Activated effector memory CD4-positive, alpha-beta T cell treated with Interleukin-2 at 50 U/mL for 16 hours (primary cell): ENCODE measurements at regions not wholly inside any gene's neighbourhood (a gene's known extent, or its start where the extent isn't known, plus 50 kb on each side); places are given as distances from the start of the nearest gene placed in this dataset.

Experiments used
- DNase-seq: peaks from one replicate; pipeline ENCODE4 v3.0.0-alpha.2; 2020

GRCh38 chr12:61701471-61701870 is 558.7 kb upstream of the USP15 start:
- DNase-seq: no peak

GRCh38 chr12:61706783-61707182 is 553.4 kb upstream of the USP15 start:
- DNase-seq: no peak

GRCh38 chr12:61713121-61713520 is 547.1 kb upstream of the USP15 start:
- no peak for DNase-seq

GRCh38 chr12:61717986-61718385 is 542.2 kb upstream of the USP15 start:
- DNase-seq: no peak

- DNase-seq: no peak
These were observed 520.3 kb upstream of the USP15 start for GRCh38 chr12:61739925-61740324.

DNA sequence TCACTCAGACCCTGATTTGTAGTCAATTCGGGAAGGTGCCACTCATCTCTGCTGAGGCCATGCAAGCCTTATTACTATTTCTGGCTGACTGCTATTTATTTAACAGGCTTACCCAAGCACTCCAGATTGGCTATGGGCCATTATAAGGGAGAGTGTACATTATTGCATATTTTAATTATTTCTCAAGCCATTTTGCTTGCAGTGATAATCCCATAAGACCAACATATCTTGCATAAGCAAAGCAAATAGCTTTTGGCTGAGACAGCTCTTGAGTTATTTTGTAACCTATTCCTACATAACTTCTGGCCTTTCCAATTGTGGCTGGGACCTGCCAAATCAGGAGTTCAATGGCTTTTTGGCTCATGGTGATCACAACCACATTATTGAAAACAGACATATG is 509.6 kb upstream of the USP15 start:
- DNase-seq: no peak

GRCh38 chr12:61754214-61754613 is 506.0 kb upstream of the USP15 start:
- DNase-seq: no peak

DNA sequence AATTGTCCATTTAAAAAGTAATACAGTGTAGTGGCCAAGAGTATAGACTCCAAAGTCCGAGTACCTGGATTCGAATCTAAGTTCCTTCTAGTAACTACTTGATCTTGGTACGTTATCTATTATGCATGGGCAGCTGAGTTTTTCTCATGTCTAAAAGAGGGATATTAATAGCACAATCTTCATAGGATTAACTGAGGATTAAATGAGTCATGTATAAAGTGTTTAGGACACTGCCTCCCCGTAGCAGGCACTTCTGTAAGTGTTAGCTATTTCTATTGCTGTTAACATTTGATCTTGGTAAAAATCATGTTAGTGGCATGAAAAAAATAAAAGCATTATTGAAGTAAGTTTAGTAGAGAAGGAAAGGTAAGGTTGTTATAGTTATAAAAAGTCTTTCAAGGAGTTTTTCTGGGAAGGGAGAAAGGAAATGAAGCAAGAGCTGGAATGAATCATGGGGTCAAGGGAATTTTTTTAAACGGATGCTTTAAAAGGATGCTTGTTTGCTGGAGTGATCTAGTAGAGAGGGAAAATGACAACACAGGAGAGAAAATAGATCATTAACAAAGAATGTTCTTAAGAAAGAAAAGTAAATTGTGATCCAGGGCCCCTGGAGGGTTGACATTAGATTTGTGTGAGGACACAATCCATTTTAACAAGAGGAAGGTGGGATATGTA is 502.2 kb upstream of the USP15 start:
- DNase-seq: no peak

- DNase-seq: no peak
These were observed 501.5 kb upstream of the USP15 start for GRCh38 chr12:61758661-61759060.

- no peak for DNase-seq
These were observed 494.3 kb upstream of the USP15 start for GRCh38 chr12:61765926-61766325.

DNA sequence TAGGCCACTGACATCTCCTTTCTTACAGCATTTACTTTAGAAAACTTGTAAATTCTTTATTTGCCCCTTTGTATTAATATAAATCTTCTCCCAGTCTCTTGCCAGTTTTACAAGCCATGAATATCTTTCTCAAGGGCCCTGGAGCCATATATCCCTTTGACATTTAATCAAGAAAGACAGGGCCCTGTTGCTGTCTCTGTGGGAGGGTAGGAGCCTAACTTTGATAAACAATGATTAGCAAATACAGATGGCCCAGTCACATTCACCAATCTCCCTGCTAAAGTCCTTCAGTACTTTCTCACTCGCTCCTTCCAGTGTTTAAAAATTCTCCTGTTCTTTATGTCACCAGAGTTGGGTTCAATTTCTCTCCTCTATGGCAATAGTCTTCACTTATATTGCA is 479.8 kb upstream of the USP15 start:
- no peak for DNase-seq

GRCh38 chr12:61781021-61781581 is 479.1 kb upstream of the USP15 start:
- no peak for DNase-seq

DNA sequence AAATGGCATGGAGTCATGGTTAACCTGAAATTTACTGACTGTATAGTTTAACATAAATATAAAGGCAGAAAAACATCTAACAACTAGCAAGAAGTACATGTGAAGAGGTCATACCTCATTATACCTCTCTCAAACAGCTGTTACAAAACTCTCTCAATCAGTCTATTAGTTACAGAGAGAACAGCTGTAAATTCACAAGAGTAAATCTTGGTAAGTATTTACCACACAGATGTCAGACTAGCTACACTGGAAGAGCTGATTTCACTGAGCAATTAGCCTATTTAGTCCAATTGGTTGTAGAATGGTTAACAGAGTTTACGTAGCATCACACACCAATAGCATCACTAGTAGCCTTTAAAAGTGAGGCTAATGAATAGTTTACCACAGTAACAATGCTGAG is 463.4 kb upstream of the USP15 start:
- DNase-seq: no peak

DNA sequence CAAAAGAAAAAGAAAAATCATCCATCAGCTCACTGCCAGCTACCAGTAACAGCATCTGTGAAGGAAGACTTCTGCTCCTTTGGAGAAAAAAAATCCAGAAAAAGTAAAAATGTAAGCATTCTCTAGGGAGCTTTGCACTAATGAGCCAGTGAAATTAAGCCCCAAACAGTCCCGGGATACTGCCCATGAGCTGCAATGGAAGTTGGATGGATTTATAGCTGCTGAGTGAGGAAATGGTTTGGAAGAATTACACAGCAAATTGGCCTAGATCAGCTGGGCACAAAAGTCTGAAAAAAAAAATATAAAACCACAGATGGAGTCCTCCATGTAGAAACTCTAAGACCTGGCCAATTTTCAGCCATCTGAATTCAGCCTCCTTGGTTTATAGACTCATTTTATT is 462.9 kb upstream of the USP15 start:
- no peak for DNase-seq

DNA sequence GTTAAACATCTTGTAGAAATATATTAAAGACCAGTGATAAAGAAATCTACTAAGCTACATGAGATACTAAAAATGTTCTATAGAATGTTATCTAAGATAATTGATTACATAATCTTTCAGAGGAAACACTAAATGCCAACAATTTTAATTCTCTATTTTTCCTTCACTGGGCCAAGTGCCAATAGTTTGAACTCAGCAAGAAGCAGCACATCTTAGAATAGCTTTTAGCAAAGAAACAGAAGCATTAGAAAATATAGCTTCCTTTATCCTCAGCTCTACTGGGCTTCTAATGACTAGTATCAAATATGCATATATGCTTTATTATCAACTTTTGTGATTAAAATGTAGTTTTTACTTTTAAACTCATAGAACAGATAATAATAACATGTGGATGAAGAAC is 461.4 kb upstream of the USP15 start:
- no peak for DNase-seq

DNA sequence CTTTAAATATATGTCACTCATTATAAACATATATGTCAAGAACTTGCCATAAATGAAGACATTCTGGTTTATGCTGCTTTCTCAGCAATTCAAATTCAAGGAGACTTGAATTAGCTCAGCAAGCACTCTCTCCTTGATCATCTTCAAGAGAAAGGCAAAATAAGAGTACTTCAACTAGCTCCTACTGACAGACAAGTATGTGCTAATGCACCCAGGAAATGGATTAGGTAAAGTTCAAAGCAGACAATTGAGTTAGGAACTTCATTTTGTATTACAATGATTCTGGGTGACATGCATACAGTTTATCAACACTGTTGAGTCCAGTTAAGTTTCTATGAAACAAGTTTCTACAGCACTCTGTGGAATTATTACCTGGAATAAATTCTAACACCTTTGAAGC is 455.9 kb upstream of the USP15 start:
- DNase-seq: no peak

GRCh38 chr12:61808856-61809255 is 451.3 kb upstream of the USP15 start:
- DNase-seq: no peak

DNA sequence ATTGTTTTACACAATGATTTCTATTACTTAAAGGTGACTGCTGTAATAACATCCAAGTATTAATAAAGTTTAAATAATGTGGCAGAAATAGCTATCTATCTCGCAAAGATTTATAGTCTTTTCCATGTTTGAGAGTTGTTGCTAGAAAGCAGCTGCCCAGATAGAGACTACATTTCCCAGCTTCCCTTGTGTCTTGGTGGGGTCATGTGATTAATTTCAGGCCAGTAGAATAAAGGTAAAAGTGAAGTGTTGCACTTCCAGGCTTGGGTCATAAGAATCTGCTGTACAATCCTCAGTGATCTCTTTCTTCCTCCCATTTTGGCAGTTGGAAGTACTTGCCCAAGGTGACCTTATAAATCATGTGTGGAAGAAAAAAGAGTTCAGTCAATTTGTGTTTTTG is 449.7 kb upstream of the USP15 start:
- no peak for DNase-seq

DNA sequence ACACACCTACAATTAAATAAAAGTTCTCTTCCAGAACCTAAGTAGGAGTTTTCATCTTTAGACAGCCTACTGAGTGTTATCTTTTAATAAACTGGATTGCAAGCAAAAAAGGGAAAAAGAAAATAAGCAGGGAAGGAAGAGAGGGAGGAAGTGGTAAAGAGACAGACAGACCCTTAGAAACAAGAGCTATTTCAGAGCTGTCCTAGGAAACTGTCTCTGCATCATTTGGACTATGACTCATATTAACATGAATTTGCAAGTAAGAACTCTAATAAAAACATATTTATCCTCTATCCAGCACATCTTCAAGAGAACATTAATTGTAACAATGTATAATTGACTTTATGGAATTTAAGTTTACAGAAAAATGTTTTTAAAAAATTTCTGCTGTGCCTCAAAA is 438.8 kb upstream of the USP15 start:
- DNase-seq: no peak

GRCh38 chr12:61823102-61823501 is 437.1 kb upstream of the USP15 start:
- no peak for DNase-seq

- no peak for DNase-seq
These were observed 413.4 kb upstream of the USP15 start for GRCh38 chr12:61846765-61847164.

GRCh38 chr12:61848893-61849292 is 411.3 kb upstream of the USP15 start:
- no peak for DNase-seq

GRCh38 chr12:61853945-61854344 is 406.3 kb upstream of the USP15 start:
- DNase-seq: no peak

DNA sequence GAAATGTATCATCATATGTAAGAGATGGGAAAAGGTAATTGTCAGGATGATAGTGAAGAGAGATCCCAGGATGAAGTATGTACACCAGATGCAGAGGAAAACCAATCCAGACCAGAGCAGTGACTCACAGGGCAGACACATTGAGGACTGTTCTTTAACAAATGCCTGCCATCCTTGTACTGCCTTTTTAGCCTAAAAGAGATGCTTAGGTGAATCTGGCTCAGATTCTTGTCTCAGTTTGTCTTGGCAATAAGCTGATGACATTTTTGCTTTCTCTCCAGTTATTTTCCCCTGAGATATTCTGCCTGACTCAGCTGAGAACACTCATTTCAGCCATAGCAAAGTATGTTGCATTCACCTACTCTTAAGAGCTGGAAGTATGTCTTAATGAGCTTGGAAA is 405.3 kb upstream of the USP15 start:
- no peak for DNase-seq

DNA sequence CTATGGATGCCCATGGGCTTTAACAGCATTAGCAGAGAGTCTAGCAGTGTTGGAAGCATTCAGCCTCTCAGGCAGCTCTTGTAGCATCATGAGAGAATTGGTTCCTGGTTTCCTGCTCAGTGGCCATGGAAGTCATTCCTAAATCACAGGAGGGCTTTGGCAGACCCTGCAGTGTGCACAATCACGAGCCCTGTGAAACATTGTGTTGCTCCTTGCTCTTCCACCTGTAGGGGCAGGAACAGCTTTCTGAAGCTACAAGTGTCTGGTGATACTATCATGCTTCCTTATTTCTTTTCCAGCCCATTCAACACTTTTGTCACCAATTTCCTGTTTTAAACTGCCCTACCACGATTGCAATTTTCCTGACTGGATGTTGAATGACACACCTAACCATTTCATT is 402.2 kb upstream of the USP15 start:
- no peak for DNase-seq
